ENCODE measurements at regions not wholly inside any gene's neighbourhood (a gene's known extent, or its start where the extent isn't known, plus 50 kb on each side); places are given as distances from the start of the nearest gene placed in this dataset.

DNA sequence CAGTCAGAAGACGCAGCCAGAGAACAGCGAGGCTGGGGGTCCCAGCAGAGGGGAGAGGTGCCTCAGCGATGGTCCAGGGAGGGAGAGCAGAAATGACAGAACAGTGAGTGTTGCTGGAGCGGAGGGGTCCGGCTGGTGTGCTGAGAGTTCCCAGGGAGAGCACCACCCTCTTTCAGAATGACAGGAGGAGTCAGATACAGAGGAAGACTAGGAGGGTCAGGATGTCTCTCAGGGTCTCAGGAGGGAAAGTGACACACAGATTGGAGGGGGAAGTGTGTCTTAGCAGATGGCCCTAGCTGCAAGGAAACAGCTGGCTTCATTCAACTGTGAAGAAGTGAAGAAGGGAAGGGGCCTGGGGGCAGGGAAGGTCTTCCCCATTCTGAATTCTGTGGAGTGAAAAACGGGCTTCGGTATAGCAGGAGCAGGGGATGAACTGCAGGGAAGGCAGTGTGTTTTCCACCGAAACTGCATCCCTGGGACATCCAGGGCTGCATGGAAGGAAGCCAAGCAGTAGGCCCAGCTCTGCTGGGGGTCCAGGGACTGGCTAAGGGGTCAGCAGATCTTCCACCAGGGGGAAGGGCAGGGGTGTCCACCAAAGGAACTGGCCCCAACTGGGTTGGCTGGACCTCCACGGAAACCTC lies 90.0 kb upstream of the OTOS start:
- H4K20me1 ChIP-seq (ENCODE audit: control insufficient read depth, extremely low read depth, insufficient read depth, low read length): no peaks in the 10 kb centered on the region

DNA sequence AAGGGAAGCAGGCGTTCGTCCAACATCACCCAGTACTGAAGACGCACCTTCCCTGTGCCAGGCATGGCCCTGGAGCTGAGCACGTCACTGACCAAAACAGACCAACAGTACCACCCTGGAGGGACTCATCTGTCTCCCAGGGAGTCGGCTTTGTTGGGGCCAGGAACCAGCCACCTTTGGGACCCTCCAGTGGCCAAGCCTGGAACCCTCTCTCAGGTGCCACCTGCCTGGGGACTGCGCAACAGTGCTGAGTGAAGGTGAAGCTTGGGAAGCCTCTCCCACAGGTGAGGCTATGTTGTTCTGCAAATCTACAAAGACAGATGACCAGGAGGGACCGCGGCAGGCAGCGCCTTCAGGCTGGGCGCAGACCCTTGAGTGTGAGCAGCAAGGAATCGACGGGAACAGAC lies 91.4 kb upstream of the OTOS start:
- H3K27me3 ChIP-seq (ENCODE audit: control insufficient read depth, insufficient read depth, low read length): no peaks in the 10 kb centered on the region
- no peak for TF ChIP-seq EZH2 (IDR thresholded peaks at IDR 0.05; ENCODE audit: low read length, missing control alignments)
- TF ChIP-seq, protein P1, sequence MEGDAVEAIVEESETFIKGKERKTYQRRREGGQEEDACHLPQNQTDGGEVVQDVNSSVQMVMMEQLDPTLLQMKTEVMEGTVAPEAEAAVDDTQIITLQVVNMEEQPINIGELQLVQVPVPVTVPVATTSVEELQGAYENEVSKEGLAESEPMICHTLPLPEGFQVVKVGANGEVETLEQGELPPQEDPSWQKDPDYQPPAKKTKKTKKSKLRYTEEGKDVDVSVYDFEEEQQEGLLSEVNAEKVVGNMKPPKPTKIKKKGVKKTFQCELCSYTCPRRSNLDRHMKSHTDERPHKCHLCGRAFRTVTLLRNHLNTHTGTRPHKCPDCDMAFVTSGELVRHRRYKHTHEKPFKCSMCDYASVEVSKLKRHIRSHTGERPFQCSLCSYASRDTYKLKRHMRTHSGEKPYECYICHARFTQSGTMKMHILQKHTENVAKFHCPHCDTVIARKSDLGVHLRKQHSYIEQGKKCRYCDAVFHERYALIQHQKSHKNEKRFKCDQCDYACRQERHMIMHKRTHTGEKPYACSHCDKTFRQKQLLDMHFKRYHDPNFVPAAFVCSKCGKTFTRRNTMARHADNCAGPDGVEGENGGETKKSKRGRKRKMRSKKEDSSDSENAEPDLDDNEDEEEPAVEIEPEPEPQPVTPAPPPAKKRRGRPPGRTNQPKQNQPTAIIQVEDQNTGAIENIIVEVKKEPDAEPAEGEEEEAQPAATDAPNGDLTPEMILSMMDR (conservative IDR thresholded peaks at IDR 0.05 in 1 of 2, IDR thresholded peaks at IDR 0.05 in 1 of 2; ENCODE audit: low read depth in 1 of 2, low read length in 2 of 2): no peak

More for the DNA sequence above, 90.0 kb upstream of the OTOS start:
- no peak for DNase-seq (ENCODE audit: low read depth in 2 of 2)
- no peak for TF ChIP-seq EZH2 (IDR thresholded peaks at IDR 0.05; ENCODE audit: low read length, missing control alignments)
- TF ChIP-seq, protein P1 (conservative IDR thresholded peaks at IDR 0.05 in 1 of 2, IDR thresholded peaks at IDR 0.05 in 1 of 2; ENCODE audit: low read depth in 1 of 2, low read length in 2 of 2): no peak
- H3K27me3 ChIP-seq (ENCODE audit: control insufficient read depth, insufficient read depth, low read length): no peaks in the 10 kb centered on the region
- no peaks in the 10 kb centered on the region for H3K9me3 ChIP-seq (ENCODE audit: control insufficient read depth, insufficient read depth, low read depth, low read length)
- no peak overlapping the region for H3K4me2 ChIP-seq (ENCODE audit: extremely low read depth, insufficient read depth, low read length)
- peaks cover 2% of the 10 kb centered on the region for H3K4me1 ChIP-seq (ENCODE audit: control insufficient read depth, extremely low read depth, insufficient read depth, low read length)
- H2AFZ ChIP-seq (ENCODE audit: low read length): no peak overlapping the region
- no peaks in the 10 kb centered on the region for H3K79me2 ChIP-seq (ENCODE audit: control insufficient read depth, insufficient read depth, low read length)
- H3K36me3 ChIP-seq (ENCODE audit: control insufficient read depth, insufficient read depth, low read length): no peaks in the 10 kb centered on the region
- H3K27ac ChIP-seq (ENCODE audit: insufficient read depth, low read length): no peak overlapping the region
- no peak overlapping the region for H3K4me3 ChIP-seq (replicated peaks in 1 of 4; ENCODE audit: control extremely low read depth in 1 of 4, insufficient read depth in 1 of 4, low read depth in 3 of 4, low read length in 4 of 4)
- no peak overlapping the region for H3K9ac ChIP-seq (ENCODE audit: insufficient read depth, low read length)

DNA sequence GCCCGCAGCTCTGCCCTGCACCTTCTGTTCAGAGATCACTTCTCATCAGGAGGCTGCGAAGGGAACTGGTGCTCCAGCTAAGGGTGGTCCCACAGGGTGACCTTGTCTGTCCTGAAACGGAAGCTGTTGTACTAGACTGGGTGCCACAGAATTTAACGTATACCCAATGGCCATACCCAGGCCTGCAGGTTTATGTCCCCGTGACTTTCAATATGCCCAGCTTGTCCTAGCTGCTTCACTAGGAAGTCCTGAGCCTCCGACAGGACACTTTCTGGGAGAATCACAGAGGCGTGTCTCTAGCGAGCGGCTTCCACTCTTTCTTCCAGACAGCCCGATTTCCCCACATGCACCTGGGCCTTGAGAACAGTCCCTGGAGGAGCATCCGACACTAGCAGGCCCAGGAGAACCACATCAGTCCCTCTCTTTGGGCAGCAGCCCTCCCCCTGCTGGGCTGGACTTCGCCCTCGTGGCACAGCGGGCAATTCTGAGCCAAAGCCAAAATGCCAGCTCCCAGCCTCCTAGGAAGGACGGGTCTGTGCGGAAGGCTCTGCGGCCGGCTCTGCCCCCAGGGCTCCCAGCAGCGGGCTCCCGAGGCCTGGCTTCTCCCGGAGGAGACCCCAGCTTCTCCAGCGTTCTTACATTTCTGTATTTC lies 91.9 kb upstream of the OTOS start:
- Histone ChIP-seq H3K27me3 (ENCODE audit: control insufficient read depth, insufficient read depth, low read length) (no peaks in the 10 kb centered on the region), H2AFZ (ENCODE audit: low read length) (no peak overlapping the region), H3K36me3 (ENCODE audit: control insufficient read depth, insufficient read depth, low read length) (no peaks in the 10 kb centered on the region), H3K79me2 (ENCODE audit: control insufficient read depth, insufficient read depth, low read length) (no peaks in the 10 kb centered on the region), H3K9ac (ENCODE audit: insufficient read depth, low read length) (no peak overlapping the region), H3K4me3 (replicated peaks in 1 of 4; ENCODE audit: control extremely low read depth in 1 of 4, insufficient read depth in 1 of 4, low read depth in 3 of 4, low read length in 4 of 4) (no peak overlapping the region), H3K27ac (ENCODE audit: insufficient read depth, low read length) (no peak overlapping the region), H3K4me1 (ENCODE audit: control insufficient read depth, extremely low read depth, insufficient read depth, low read length) (peaks cover 11% of the 10 kb centered on the region), H3K4me2 (ENCODE audit: extremely low read depth, insufficient read depth, low read length) (no peak overlapping the region), H3K9me3 (ENCODE audit: control insufficient read depth, insufficient read depth, low read depth, low read length) (no peaks in the 10 kb centered on the region), H4K20me1 (ENCODE audit: control insufficient read depth, extremely low read depth, insufficient read depth, low read length) (no peaks in the 10 kb centered on the region)
- TF ChIP-seq EZH2 (IDR thresholded peaks at IDR 0.05; ENCODE audit: low read length, missing control alignments): no peak
- TF ChIP-seq, protein P1 (conservative IDR thresholded peaks at IDR 0.05 in 1 of 2, IDR thresholded peaks at IDR 0.05 in 1 of 2; ENCODE audit: low read depth in 1 of 2, low read length in 2 of 2): no peak
- no peak for DNase-seq (ENCODE audit: low read depth in 2 of 2)

More for the DNA sequence above, 91.4 kb upstream of the OTOS start:
- H3K4me1 ChIP-seq (ENCODE audit: control insufficient read depth, extremely low read depth, insufficient read depth, low read length): peaks cover 10% of the 10 kb centered on the region
- H3K4me2 ChIP-seq (ENCODE audit: extremely low read depth, insufficient read depth, low read length): no peak overlapping the region
- H3K4me3 ChIP-seq (replicated peaks in 1 of 4; ENCODE audit: control extremely low read depth in 1 of 4, insufficient read depth in 1 of 4, low read depth in 3 of 4, low read length in 4 of 4): no peak overlapping the region
- H4K20me1 ChIP-seq (ENCODE audit: control insufficient read depth, extremely low read depth, insufficient read depth, low read length): no peaks in the 10 kb centered on the region
- H2AFZ ChIP-seq (ENCODE audit: low read length): no peak overlapping the region
- no peak overlapping the region for H3K27ac ChIP-seq (ENCODE audit: insufficient read depth, low read length)
- no peak for DNase-seq (ENCODE audit: low read depth in 2 of 2)
- H3K79me2 ChIP-seq (ENCODE audit: control insufficient read depth, insufficient read depth, low read length): no peaks in the 10 kb centered on the region
- H3K9me3 ChIP-seq (ENCODE audit: control insufficient read depth, insufficient read depth, low read depth, low read length): no peaks in the 10 kb centered on the region
- H3K36me3 ChIP-seq (ENCODE audit: control insufficient read depth, insufficient read depth, low read length): no peaks in the 10 kb centered on the region
- no peak overlapping the region for H3K9ac ChIP-seq (ENCODE audit: insufficient read depth, low read length)
